GM18907 (cell line): ENCODE measurements at regions not wholly inside any gene's neighbourhood (a gene's known extent, or its start where the extent isn't known, plus 50 kb on each side); places are given as distances from the start of the nearest gene placed in this dataset.

Source experiments
- ATAC-seq: cut with Tn5 transposase; IDR thresholded peaks from one replicate; pipeline ENCODE4 v1.9.1; 2021; ENCODE audit warnings: mild to moderate bottlenecking, moderate library complexity; ENCODE audit not compliant: unreplicated experiment

DNA sequence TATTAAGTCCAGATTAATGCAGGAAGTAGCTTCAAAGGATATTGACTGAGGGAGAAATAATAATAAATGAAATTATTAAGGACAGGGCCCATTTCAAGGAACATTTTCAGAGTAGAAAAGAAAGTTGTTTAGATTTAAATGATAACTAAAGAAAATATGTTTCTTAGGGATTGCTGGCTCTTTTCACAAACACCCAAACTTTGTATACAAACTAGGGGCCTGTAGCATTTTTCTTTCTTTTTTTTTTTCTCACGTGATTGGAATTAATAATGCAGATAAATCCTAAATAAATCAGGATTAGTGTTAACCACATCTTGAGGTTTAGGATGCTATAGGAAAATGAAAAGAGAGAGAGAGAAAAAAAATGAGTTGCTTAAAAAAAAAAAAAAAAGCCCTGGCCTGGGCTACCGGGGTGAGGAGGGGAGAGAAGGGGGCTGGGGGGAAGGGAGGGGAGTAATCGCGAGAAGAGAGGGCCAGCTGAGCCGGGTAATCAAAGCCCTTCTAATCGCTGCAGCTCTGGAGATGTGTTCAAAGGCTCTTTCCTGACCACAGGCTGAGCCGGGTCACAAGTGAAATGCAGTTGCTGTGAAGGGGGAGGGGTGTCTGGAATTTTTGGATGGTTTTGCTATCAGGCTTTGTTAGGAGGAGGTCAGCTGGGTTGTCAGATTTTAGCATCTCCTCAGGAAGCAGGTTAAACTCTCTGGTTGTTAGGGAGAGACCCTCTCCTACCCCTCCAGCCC is 104.6 kb upstream of the ZFHX3 start:
- no peak for ATAC-seq

DNA sequence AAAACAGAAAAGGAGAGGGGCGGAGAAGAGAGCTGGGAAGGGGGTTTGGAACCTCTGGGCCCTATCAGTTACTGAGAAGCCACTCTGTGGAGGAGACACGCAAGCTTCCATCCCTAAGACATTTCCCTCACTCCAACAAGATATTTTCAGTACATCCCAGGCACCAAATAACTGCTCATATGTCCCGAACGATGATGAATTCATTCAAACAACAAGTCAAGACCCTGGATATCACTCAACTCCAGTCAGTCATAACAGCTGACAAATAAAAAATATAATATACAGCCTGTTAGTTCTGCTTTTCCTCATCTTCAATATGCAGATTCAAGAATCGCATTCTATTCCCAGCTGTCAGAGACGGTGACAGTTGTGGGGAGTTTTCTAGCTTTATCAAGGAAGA is 104.0 kb upstream of the ZFHX3 start:
- ATAC-seq = no peak

DNA sequence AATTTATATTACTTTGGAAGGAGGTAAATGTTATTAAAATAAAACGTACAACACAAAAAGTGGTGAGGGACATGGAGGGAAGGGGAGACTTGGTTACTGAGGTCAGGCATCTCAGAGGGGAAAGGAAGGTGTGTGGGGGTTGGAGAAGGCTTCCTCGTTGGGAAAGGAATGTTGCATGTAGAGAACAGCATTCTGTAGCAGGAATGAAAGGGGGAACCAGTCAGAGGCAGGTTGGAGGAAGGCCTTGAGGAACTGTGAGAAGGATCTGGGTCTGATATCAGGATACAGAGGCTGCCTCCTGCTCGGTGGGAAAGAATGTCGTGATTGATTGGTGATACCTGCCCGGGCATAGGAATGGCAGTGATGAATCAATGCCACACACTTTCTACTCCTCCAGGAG is 103.3 kb upstream of the ZFHX3 start:
- no peak for ATAC-seq

DNA sequence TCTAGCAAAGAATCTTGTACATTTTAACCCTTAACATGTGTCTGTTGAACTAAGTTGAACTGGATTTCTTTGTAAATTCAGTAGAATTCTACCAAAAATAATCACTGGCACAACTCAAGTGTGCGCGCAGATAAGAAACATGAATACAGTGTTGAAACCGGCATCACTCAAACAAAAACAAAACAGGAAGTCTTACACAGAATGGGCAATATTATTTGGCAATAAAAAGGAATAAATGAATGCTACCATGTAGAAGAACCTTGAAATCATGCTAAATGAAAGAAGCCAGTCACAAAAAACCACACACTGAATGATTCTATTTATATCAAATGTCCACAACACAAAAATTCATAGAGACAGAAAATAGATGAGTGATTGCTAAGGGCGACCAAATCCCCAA is 102.9 kb upstream of the ZFHX3 start:
- ATAC-seq = no peak

- ATAC-seq = no peak
Measured at GRCh38 chr16:73149334-73149733, 101.4 kb upstream of the ZFHX3 start.

DNA sequence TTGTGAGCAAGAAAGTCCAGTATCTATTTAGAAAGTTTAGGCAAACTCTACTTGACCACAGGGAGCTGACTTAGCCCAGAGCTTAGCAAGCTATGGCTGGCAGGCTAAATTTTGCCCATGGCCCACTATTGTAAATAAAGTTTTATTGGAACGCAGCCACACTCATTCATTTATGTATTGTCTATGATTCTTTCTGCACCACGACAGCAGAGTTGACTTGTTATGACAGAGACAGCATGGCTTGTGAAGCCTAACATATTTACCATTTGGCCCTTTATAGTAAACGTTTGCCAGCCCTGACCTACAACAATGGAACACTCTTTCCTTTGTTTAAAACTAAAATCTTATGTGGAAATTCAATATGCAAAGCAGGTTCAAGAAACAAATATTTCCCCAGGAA is 100.0 kb upstream of the ZFHX3 start:
- ATAC-seq = no peak

GRCh38 chr16:73145166-73145880 is 97.4 kb upstream of the ZFHX3 start:
- no peak for ATAC-seq

- ATAC-seq = no peak
Measured at GRCh38 chr16:73143576-73144422, 95.9 kb upstream of the ZFHX3 start.

DNA sequence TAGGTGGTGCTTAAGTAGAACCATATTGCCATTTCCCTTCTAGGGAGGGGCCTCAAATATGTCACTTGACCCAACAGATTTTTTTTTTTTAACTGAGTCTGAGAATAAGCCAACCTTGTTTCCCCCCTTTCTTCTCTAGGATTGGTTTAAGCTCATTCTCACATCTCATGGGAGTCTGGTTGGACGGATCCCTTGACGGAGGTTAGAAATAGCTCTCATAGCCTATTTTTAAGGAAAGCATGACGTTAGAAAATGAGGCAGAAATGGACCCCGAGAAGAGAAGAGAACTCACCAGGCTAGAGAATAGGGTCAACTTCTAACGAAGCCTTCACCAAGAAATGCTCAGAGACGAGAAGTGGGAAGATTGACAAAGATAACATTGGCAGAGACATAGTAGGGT is 95.1 kb upstream of the ZFHX3 start:
- ATAC-seq = no peak

DNA sequence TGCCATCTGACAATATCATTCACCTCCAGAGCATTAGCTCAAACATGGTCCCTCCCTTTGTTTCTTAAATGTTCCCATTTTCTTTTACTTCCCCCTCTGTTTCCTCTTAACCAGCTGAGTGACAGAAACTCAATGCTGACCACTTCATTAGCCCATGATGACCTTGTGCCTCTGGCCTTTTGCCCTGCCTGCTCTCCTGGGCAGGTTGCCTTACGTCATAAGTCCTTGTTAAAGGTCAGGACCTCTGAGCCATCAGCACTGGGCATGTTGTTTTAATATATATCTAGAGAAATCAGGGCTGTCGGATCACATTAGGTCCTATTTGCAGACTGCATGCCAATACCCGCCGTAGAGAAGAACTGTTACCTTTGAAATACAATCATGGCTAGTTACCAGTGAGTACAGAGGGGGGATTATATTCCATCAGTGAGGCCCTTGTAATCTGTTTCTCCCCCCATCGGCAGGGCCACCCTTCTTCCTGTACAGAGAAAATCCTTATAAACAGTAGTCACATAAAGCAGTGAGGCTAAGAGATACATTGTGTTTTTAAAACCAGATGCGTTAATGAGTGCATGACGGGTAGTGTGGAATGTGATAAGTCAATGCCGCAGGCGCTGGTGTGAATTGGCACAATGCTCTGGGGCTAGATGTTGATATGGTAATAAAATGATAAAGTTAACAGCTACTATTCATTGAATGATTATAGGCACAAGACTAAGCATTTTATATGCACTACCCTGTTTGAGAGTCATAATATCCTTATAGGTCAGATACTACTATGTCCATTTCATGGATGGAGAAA is 94.3 kb upstream of the ZFHX3 start:
- ATAC-seq = no peak

DNA sequence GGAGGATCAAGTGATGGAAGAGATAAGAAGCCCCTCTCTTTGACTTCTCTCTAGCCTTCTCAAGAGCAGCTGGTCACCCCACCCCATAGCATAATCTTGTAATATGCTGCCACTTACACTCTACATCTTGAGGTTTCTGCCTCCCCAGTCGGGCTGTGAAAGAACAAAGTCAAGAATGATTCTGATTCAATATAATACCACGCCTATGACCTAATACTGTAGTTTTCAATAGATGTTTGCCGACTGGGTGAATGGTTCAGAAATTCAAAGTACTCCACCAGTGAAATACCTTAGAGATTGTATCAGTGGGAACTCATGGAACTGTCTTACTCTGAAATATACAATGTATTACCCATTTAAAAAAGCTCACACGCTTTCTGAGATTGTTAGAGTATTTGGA is 93.0 kb upstream of the ZFHX3 start:
- ATAC-seq = no peak

DNA sequence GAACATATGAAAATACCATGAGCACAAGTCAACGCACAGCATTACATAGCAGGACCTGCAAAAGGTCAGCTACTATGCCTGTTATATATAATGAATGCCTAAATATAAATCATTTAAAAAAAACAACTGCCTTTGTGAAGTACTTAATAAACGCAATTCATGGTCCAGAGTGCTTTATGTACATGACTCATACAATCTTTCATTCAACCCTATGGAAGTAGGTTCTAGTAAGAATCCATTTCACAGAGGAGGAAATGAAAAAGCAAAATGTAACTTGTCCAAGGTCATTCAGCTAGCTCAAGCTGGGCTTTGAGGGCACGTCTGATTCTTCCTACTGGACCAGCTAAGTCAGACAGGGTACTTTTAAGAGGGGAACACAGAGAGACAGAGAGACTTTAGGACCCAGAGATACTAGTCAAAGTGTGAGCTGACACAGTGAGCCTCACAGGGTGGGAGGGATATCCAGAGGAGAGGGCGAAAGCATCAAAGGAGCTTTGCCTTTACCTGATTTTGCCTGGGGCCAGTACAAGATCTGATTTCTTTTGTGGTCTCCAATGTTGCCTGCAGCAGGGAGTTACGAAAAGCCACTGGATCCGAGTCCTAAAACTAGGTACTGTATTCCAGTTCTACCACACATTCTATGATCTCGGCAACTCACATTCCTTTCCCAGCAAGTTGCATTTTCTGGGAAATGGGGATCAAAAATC is 83.4 kb upstream of the ZFHX3 start:
- no peak for ATAC-seq

DNA sequence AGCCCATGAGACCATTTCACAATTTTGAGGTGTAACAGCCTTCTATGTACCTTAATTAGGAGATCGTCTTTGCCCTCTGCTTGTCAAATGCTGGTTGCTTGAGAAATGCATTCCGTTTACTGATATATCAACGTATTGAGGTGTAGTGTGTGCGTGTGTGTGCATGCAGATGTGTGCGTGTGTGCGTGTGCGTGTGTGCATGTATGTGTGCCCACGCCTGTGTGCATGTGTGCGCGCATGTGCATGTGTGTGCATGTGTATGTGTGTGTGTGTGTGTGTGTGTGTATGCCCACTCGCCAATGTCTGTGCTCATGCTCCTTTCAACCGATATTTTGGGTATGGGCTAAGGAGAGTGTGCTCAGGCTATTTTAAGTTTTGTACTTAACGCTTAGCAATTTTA is 81.5 kb upstream of the ZFHX3 start:
- ATAC-seq = no peak

DNA sequence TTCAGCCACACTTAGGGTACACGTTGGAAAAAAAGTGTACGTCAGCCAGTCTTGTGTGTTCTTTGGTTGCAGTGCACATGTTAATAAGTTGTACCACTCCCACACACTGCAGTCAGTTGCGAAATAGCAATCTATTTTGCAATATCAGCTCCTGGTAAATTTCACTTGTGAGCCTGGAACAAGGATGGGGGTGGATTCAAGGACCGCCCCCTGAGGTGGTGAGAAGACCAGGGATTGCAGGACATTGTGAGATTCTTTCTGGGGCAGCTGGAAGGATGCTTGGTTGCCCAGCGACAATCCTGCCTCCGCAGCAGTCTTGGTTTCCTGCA is 78.6 kb upstream of the ZFHX3 start:
- ATAC-seq = no peak

DNA sequence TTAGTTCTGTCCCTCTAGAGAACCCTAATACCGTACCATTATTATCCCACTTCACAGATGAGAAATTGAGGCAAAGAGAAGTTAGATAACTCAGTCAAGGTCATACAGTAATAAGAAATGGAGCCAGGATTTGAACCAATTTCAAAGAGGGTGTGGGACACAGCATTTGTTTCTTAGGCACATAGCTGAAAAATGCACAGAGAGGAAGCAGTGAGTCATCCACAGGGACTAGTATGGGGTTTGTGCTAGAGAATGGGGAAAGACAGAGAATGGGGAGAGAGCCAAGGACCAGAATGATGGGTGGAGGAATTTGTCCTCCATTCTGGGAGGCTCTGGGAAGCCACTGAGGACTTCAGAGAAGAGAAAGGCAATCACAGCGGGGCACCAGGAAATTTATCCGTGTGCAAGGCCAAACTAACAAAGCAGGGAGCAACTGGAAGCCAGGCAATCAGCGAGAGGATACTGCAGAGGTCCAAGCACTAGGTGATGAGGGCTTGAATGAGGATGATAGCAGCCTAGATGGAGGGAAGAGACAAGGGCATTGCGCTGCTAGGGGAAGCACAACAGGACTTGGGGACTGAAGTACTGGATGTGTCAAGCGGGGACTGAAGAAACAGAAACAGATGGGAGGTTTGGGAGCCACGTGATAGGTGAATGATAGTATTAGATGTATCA is 78.1 kb upstream of the ZFHX3 start:
- no peak for ATAC-seq

DNA sequence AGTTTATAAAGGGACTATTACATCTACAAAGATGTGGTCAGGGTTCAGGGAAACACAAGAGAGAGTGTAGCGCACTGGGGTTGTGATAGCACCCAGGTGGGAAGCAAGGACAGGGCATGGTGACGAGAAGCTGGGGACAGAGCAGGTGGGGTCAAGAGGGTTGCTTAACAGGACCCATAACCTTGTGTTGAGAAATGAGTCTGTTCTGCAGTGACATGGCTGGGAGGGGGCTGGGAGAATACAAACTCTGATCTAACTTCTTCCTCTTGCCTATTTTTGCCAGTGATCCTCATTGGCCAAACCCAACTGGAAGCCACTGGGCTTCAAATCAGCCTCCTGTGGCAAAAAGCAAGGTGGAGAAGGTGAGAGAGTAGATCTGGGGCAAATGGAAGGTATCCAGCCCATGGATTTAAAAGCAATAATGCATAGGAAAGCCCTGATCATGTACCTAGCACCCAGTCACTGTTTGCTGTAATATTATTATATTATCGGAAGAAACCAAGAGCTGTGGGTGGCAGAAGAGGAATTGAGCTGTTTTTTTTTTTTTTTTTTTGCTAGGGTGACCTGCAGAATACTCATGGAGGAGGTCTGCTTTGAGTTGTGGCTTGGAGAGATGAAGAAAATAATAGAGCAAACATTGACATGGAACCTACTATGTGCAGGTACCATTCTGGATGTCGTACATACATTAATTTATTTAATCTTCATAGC is 76.9 kb upstream of the ZFHX3 start:
- ATAC-seq = no peak

- no peak for ATAC-seq
Measured at GRCh38 chr16:73124097-73124652, 76.2 kb upstream of the ZFHX3 start.

- ATAC-seq = no peak
Measured at GRCh38 chr16:73122604-73123391, 74.9 kb upstream of the ZFHX3 start.
